Keratinocyte (primary cell): ENCODE measurements at regions not wholly inside any gene's neighbourhood (a gene's known extent, or its start where the extent isn't known, plus 50 kb on each side); places are given as distances from the start of the nearest gene placed in this dataset.

Experiments used
- EZH2 ChIP-seq: IDR thresholded peaks from one replicate; pipeline ENCODE4 v1.6.1; 2012; ENCODE audit warnings: inconsistent platforms, mild to moderate bottlenecking, low read length, moderate library complexity
- TF ChIP-seq, protein P1 (sequence below), 3 experiments: IDR thresholded peaks in 1 of 3; conservative IDR thresholded peaks in 1 of 3; optimal IDR thresholded peaks in 1 of 3; 2 replicates in 2 of 3; 3 replicates in 1 of 3; pipeline versions ENCODE3 to v1.5.1; 2011; ENCODE audit warnings: low read length in 3 of 3, mild to moderate bottlenecking in 3 of 3, moderate library complexity in 2 of 3, control low read depth in 1 of 3, inconsistent platforms in 1 of 3; ENCODE audit not compliant: insufficient read depth in 2 of 3; ENCODE audit errors: extremely low read depth in 1 of 3

DNA sequence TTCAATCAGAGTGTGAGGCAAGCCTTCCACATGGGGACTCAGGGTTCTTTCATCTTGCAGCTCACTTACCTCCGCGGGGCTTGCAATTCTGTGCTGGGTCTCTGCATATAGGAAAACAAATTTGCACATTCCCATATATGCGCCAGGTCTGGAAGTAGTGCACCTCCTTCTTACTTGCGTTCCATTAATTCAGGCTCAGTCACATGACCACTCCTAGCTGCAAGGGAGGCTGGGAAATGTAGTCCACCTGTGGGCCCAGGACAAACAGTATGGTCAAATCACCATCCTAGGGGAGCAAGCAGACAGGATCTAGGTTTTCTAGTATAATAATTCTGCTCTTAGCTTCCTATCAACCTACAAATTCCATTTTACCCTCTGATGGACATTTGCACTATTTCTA is 160.4 kb downstream of the AACS start:
- TF ChIP-seq, protein P1, sequence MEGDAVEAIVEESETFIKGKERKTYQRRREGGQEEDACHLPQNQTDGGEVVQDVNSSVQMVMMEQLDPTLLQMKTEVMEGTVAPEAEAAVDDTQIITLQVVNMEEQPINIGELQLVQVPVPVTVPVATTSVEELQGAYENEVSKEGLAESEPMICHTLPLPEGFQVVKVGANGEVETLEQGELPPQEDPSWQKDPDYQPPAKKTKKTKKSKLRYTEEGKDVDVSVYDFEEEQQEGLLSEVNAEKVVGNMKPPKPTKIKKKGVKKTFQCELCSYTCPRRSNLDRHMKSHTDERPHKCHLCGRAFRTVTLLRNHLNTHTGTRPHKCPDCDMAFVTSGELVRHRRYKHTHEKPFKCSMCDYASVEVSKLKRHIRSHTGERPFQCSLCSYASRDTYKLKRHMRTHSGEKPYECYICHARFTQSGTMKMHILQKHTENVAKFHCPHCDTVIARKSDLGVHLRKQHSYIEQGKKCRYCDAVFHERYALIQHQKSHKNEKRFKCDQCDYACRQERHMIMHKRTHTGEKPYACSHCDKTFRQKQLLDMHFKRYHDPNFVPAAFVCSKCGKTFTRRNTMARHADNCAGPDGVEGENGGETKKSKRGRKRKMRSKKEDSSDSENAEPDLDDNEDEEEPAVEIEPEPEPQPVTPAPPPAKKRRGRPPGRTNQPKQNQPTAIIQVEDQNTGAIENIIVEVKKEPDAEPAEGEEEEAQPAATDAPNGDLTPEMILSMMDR (optimal IDR thresholded peaks at IDR 0.05 in 1 of 3, IDR thresholded peaks at IDR 0.05 in 1 of 3, conservative IDR thresholded peaks at IDR 0.05 in 1 of 3; ENCODE audit: extremely low read depth in 1 of 3, insufficient read depth in 2 of 3, low read length in 3 of 3) = no peak
- no peak for TF ChIP-seq EZH2
